ENCODE measurements at regions not wholly inside any gene's neighbourhood (a gene's known extent, or its start where the extent isn't known, plus 50 kb on each side); places are given as distances from the start of the nearest gene placed in this dataset.
"Not testable (repeated sequence)": the region's sequence is repeated elsewhere in the genome, so short reads cannot be mapped to it uniquely, and the experiment has no call there.

DNA sequence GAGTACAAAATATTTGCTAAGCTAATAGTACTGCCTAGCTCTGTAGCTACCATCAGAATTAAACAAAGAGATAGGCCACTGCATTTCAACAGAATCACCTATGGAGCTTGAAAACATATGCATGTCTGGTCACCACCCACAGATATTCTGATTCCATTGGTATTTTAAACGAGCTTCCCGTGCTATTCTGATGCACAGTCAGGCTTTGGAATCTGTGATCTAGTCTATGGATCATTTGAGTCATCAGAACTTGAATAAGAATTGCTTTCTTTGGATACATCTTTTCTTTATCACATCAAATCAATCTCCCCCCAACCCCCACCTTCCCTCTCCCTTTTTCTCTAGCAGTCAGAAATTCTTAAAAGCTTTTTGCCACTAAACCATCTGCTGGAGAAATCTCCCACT is 124.7 kb downstream of the NPIPB5 start:
- Histone ChIP-seq H3K27ac (ENCODE audit: low read depth, low read length) (no peak overlapping the region), H3K36me3 (ENCODE audit: control insufficient read depth in 1 of 2, insufficient read depth in 2 of 2, low read length in 2 of 2) (no peaks in the 10 kb centered on the region), H3K9ac (ENCODE audit: low read depth in 1 of 2, low read length in 2 of 2) (no peak overlapping the region), H3K9me3 (ENCODE audit: control insufficient read depth in 1 of 2, low read length in 2 of 2) (no peaks in the 10 kb centered on the region), H3K4me1 (ENCODE audit: control insufficient read depth in 1 of 2, insufficient read depth in 2 of 2, low read length in 2 of 2) (no peaks in the 10 kb centered on the region), H3K4me3 (ENCODE audit: low read depth in 1 of 2, low read length in 2 of 2) (no peak overlapping the region), H3K27me3 (ENCODE audit: control insufficient read depth in 1 of 2, insufficient read depth in 2 of 2, low read length in 2 of 2) (peaks cover 3 to 16% of the 10 kb centered on the region in 2 donors)

DNA sequence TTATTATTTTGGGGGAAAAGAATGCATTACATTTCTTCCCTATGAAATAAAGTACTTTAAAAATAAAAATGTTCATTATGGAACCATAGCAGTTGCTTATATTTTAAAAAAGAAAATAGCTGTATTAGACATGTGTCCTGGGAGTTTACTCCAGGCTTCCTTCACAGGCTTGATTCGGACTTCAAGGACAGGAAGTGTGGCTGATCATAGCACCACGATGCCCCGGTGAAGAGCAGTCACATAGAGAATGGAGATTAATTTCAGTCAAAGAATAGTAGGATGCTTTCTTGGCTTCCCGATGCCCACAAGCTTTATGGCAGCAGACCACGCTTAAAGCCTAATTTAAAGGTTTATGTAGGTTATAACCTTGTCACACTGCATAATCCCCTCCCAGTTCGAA is 125.1 kb downstream of the NPIPB5 start:
- H3K4me3 ChIP-seq (ENCODE audit: low read depth in 1 of 2, low read length in 2 of 2) = no peak overlapping the region
- no peaks in the 10 kb centered on the region for H3K9me3 ChIP-seq (ENCODE audit: control insufficient read depth in 1 of 2, low read length in 2 of 2)
- H3K4me1 ChIP-seq (ENCODE audit: control insufficient read depth in 1 of 2, insufficient read depth in 2 of 2, low read length in 2 of 2) = no peaks in the 10 kb centered on the region
- H3K27ac ChIP-seq (ENCODE audit: low read depth, low read length) = no peak overlapping the region
- H3K27me3 ChIP-seq (ENCODE audit: control insufficient read depth in 1 of 2, insufficient read depth in 2 of 2, low read length in 2 of 2) = peaks cover 3 to 16% of the 10 kb centered on the region in 2 donors
- H3K36me3 ChIP-seq (ENCODE audit: control insufficient read depth in 1 of 2, insufficient read depth in 2 of 2, low read length in 2 of 2) = no peaks in the 10 kb centered on the region
- no peak overlapping the region for H3K9ac ChIP-seq (ENCODE audit: low read depth in 1 of 2, low read length in 2 of 2)

DNA sequence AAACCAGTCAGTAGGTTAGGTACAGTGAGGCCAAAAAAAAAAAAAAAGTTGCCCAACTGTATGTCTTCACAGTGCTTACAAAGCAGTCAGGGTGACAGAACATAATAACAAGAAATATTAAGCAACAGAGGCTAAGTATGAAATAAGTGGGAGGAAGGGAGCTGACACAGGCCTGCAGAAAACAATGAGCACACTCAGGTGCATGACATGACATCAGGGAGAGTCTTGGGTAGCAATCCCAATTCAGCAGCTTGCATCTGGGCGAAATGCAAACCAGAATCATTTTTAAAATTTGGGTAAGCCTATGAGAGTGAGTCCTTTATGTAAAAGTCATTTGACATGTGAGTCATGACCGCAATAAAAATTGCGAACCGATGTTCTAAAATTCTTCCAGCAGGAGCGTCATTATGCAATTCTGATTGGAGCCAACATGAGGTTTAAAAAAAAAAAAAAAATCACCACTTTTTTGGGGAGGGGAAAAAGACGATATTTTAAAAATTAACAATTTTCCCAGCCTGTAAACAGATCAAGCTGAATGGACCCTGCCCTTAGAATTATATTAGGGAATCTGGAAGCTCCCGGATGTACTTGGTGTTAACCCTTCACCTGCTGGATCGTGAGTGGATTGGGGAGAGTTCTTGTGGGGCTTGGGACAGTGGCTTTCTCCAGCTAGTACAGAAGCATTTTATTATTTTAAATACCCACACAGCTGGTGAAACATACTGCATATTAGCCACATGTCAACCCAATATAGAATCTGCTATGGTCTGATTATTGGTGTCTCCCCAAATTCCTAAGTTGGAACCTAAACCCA is 127.9 kb downstream of the NPIPB5 start:
- Histone ChIP-seq H3K27me3 (ENCODE audit: control insufficient read depth in 1 of 2, insufficient read depth in 2 of 2, low read length in 2 of 2) (peaks cover 11 to 12% of the 10 kb centered on the region in 2 donors), H3K9ac (ENCODE audit: low read depth in 1 of 2, low read length in 2 of 2) (no peak overlapping the region)

DNA sequence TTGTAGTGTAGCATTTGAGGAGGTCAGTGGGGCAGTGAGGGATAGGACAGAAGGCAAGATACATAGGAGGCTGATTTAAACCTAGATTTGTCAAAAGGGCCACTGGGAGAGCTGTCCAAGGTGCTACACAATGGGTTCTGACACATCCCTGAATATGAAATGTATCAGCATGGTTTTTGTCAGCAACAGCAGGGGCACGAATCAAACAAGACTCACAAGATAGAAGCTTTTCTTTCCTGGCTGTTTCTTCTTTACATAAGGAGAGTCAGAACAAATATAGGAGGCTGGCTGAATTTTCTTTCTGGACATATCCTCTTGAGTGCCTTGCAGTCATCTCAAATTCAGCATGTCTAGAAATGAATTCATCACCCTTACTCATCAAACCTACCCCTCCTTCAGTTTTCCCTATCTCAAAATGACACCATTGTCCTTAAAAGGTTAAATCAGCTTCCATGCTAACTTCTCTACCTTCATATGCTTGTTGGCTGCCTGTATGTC is 130.5 kb downstream of the NPIPB5 start:
- Histone ChIP-seq H3K9me3 (ENCODE audit: control insufficient read depth in 1 of 2, low read length in 2 of 2) (no peaks in the 10 kb centered on the region), H3K27ac (ENCODE audit: low read depth, low read length) (no peak overlapping the region), H3K27me3 (ENCODE audit: control insufficient read depth in 1 of 2, insufficient read depth in 2 of 2, low read length in 2 of 2) (peaks cover under 1 to 14% of the 10 kb centered on the region in 2 donors), H3K36me3 (ENCODE audit: control insufficient read depth in 1 of 2, insufficient read depth in 2 of 2, low read length in 2 of 2) (no peaks in the 10 kb centered on the region), H3K4me3 (ENCODE audit: low read depth in 1 of 2, low read length in 2 of 2) (no peak overlapping the region), H3K9ac (ENCODE audit: low read depth in 1 of 2, low read length in 2 of 2) (no peak overlapping the region), H3K4me1 (ENCODE audit: control insufficient read depth in 1 of 2, insufficient read depth in 2 of 2, low read length in 2 of 2) (no peaks in the 10 kb centered on the region)

More for the DNA sequence above, 127.9 kb downstream of the NPIPB5 start:
- no peaks in the 10 kb centered on the region for H3K4me1 ChIP-seq (ENCODE audit: control insufficient read depth in 1 of 2, insufficient read depth in 2 of 2, low read length in 2 of 2)
- H3K27ac ChIP-seq (ENCODE audit: low read depth, low read length) = no peak overlapping the region
- no peaks in the 10 kb centered on the region for H3K9me3 ChIP-seq (ENCODE audit: control insufficient read depth in 1 of 2, low read length in 2 of 2)
- H3K4me3 ChIP-seq (ENCODE audit: low read depth in 1 of 2, low read length in 2 of 2) = no peak overlapping the region
- no peaks in the 10 kb centered on the region for H3K36me3 ChIP-seq (ENCODE audit: control insufficient read depth in 1 of 2, insufficient read depth in 2 of 2, low read length in 2 of 2)

DNA sequence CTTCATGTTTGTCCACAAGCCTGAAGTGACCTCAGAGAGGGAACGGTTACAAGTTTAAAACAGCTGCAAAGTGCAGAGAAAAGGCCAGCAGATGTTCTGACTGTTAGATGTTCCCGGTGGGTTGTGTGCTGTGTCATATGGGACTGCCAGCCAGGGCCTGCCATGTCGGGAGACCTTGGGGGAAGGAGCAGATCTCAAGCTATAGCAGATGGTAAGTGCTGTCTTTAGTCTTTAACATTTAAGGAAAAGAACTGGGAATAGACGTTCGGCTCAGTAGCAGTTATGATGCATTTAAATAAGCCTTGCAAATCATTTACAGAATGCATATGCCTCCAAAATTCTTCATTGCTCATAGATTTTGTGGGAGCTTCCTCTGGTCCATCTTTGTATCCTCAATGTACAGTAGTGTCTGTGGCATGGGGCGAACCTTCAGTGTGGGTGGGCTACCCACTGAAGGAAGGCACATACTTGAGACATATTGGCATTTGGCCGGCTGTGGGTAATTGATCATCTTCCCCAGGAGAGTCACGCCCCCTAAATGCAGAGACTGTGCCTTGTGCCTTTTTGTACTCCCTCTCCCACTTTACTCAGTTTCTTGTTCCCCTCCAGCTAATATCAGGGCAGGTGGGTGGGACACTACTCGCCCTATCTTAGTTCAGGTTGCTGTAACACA is 131.9 kb downstream of the NPIPB5 start:
- no peaks in the 10 kb centered on the region for H3K9me3 ChIP-seq (ENCODE audit: control insufficient read depth in 1 of 2, low read length in 2 of 2)
- no peak overlapping the region for H3K9ac ChIP-seq (ENCODE audit: low read depth in 1 of 2, low read length in 2 of 2)
- no peaks in the 10 kb centered on the region for H3K4me1 ChIP-seq (ENCODE audit: control insufficient read depth in 1 of 2, insufficient read depth in 2 of 2, low read length in 2 of 2)
- peaks cover 6 to 16% of the 10 kb centered on the region in 2 donors for H3K27me3 ChIP-seq (ENCODE audit: control insufficient read depth in 1 of 2, insufficient read depth in 2 of 2, low read length in 2 of 2)
- H3K27ac ChIP-seq (ENCODE audit: low read depth, low read length) = no peak overlapping the region
- H3K36me3 ChIP-seq (ENCODE audit: control insufficient read depth in 1 of 2, insufficient read depth in 2 of 2, low read length in 2 of 2) = no peaks in the 10 kb centered on the region
- H3K4me3 ChIP-seq (ENCODE audit: low read depth in 1 of 2, low read length in 2 of 2) = no peak overlapping the region

DNA sequence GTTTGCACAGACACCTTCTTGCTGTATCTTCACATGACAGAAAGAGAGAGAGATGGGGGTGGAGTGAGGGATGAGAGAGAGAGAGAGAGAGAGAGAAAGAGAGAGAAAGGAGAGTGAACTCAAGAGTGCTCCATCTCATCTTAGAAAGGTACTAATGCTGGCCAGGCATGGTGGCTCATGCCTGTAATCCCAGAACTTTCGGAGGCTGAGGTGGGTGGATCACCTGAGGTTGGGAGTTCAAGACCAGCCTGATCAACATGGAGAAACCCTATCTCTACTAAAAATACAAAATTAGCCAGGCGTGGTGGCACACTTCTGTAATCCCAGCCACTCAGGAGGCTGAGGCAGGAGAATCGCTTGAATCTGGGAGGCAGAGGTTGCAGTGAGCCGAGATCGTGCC is 132.5 kb downstream of the NPIPB5 start:
- H3K27ac ChIP-seq (ENCODE audit: low read depth, low read length); H3K4me1 ChIP-seq (ENCODE audit: control insufficient read depth in 1 of 2, insufficient read depth in 2 of 2, low read length in 2 of 2); H3K9ac ChIP-seq (ENCODE audit: low read depth in 1 of 2, low read length in 2 of 2); H3K4me3 ChIP-seq (ENCODE audit: low read depth in 1 of 2, low read length in 2 of 2); H3K36me3 ChIP-seq (ENCODE audit: control insufficient read depth in 1 of 2, insufficient read depth in 2 of 2, low read length in 2 of 2); H3K9me3 ChIP-seq (ENCODE audit: control insufficient read depth in 1 of 2, low read length in 2 of 2): not testable (repeated sequence)
- H3K27me3 ChIP-seq (ENCODE audit: control insufficient read depth in 1 of 2, insufficient read depth in 2 of 2, low read length in 2 of 2) = peaks cover 6 to 21% of the 10 kb centered on the region in 2 donors

DNA sequence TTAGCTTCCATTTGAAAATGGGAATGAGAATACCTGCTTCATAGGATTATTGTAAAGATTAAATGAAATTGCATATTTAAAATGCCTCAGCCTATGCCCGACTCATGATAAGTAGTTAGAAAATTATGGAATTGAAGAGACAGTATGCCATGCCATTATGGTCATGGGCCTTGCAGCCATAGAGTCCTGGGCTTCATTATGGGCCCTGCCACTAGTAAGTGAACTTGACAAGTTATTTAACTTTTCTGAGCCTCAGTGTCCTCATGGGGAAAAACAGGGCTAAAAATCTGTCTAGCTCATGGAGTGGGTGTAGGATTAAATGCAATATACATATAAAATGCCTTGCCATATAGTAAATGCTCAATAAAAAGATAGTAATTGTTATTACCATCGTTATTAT is 133.2 kb downstream of the NPIPB5 start:
- no peak overlapping the region for H3K27ac ChIP-seq (ENCODE audit: low read depth, low read length)
- H3K9me3 ChIP-seq (ENCODE audit: control insufficient read depth in 1 of 2, low read length in 2 of 2) = no peaks in the 10 kb centered on the region
- no peaks in the 10 kb centered on the region for H3K36me3 ChIP-seq (ENCODE audit: control insufficient read depth in 1 of 2, insufficient read depth in 2 of 2, low read length in 2 of 2)
- no peak overlapping the region for H3K4me3 ChIP-seq (ENCODE audit: low read depth in 1 of 2, low read length in 2 of 2)
- no peak overlapping the region for H3K9ac ChIP-seq (ENCODE audit: low read depth in 1 of 2, low read length in 2 of 2)
- peaks cover 6 to 22% of the 10 kb centered on the region in 2 donors for H3K27me3 ChIP-seq (ENCODE audit: control insufficient read depth in 1 of 2, insufficient read depth in 2 of 2, low read length in 2 of 2)
- no peaks in the 10 kb centered on the region for H3K4me1 ChIP-seq (ENCODE audit: control insufficient read depth in 1 of 2, insufficient read depth in 2 of 2, low read length in 2 of 2)

DNA sequence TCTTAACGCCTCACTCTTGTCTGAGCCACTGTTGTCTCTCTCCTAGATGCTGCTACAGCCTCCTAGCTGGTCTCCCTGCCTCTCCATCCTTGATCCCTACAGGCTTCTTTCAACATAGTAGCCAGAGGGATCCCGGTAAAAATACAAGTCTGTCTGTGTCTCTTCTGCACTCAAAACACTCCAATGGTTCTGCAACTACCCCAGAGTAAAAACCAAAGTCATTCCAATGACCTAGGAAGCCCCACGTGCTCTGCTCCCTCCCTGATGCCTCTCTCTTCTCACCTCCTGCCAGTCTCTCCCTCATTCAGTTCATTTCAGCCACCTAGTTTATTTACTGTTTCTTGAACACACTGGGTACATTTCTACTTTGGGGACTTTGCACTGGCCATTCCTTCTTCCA is 135.2 kb downstream of the NPIPB5 start:
- no peak overlapping the region for H3K4me3 ChIP-seq (ENCODE audit: low read depth in 1 of 2, low read length in 2 of 2)
- H3K27me3 ChIP-seq (ENCODE audit: control insufficient read depth in 1 of 2, insufficient read depth in 2 of 2, low read length in 2 of 2) = peaks cover 6 to 22% of the 10 kb centered on the region in 2 donors
- H3K9me3 ChIP-seq (ENCODE audit: control insufficient read depth in 1 of 2, low read length in 2 of 2) = no peaks in the 10 kb centered on the region
- H3K4me1 ChIP-seq (ENCODE audit: control insufficient read depth in 1 of 2, insufficient read depth in 2 of 2, low read length in 2 of 2) = no peaks in the 10 kb centered on the region
- no peaks in the 10 kb centered on the region for H3K36me3 ChIP-seq (ENCODE audit: control insufficient read depth in 1 of 2, insufficient read depth in 2 of 2, low read length in 2 of 2)
- H3K27ac ChIP-seq (ENCODE audit: low read depth, low read length) = no peak overlapping the region
- H3K9ac ChIP-seq (ENCODE audit: low read depth in 1 of 2, low read length in 2 of 2) = no peak overlapping the region

DNA sequence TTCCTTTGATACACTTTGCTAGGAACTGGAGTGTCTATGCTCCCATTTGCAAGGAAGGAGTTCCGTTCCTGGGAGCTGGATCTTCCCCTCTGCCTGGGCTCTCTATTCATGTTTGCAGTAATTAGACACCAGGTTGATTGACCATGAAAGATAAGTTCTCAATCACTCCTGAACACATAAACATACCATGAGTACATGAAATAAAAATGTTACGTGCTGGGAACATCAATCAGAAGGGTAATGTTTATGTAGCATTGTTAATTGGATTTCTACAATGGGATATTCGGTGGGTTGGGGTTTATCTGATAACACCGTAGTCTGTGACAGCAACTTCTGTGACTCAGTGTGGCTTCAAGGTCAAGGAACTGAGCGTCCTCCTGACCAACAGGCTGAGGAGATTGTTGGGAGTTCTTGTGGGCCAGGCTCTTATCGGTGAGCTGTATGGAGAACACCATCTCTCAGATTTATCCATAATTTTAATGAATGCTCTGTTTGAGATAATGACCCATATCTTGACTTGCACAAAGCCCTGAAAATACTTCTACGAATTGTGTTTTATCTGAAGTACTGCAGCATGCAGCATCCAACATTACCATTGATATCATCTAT is 136.4 kb downstream of the NPIPB5 start:
- H3K36me3 ChIP-seq (ENCODE audit: control insufficient read depth in 1 of 2, insufficient read depth in 2 of 2, low read length in 2 of 2) = no peaks in the 10 kb centered on the region
- peaks cover 9 to 21% of the 10 kb centered on the region in 2 donors for H3K27me3 ChIP-seq (ENCODE audit: control insufficient read depth in 1 of 2, insufficient read depth in 2 of 2, low read length in 2 of 2)
- H3K4me1 ChIP-seq (ENCODE audit: control insufficient read depth in 1 of 2, insufficient read depth in 2 of 2, low read length in 2 of 2) = no peaks in the 10 kb centered on the region
- H3K9me3 ChIP-seq (ENCODE audit: control insufficient read depth in 1 of 2, low read length in 2 of 2) = no peaks in the 10 kb centered on the region
- no peak overlapping the region for H3K27ac ChIP-seq (ENCODE audit: low read depth, low read length)
- no peak overlapping the region for H3K9ac ChIP-seq (ENCODE audit: low read depth in 1 of 2, low read length in 2 of 2)
- no peak overlapping the region for H3K4me3 ChIP-seq (ENCODE audit: low read depth in 1 of 2, low read length in 2 of 2)

DNA sequence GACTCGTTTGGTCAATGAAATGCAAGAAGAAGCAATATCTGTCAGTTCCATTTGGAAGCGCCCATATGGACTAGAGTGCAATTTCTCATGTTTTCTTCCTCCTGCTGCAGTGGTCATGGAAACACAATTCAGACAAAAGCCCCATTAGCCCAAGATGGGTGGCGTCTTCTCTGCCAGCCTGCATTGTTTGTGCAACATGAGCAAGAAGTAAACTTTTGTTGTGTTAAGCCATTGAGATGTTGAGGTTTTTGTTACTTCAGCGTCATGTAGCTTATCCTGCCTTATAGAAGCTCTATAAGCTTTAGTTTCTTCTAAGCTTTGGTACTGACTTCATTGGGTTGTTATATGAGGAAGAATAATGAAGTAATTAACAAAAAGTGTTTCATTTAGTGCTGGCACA is 137.4 kb downstream of the NPIPB5 start:
- Histone ChIP-seq H3K4me3 (ENCODE audit: low read depth in 1 of 2, low read length in 2 of 2) (no peak overlapping the region), H3K27ac (ENCODE audit: low read depth, low read length) (no peak overlapping the region), H3K9ac (ENCODE audit: low read depth in 1 of 2, low read length in 2 of 2) (no peak overlapping the region), H3K9me3 (ENCODE audit: control insufficient read depth in 1 of 2, low read length in 2 of 2) (no peaks in the 10 kb centered on the region), H3K36me3 (ENCODE audit: control insufficient read depth in 1 of 2, insufficient read depth in 2 of 2, low read length in 2 of 2) (no peaks in the 10 kb centered on the region), H3K27me3 (ENCODE audit: control insufficient read depth in 1 of 2, insufficient read depth in 2 of 2, low read length in 2 of 2) (peaks cover 9 to 13% of the 10 kb centered on the region in 2 donors), H3K4me1 (ENCODE audit: control insufficient read depth in 1 of 2, insufficient read depth in 2 of 2, low read length in 2 of 2) (no peaks in the 10 kb centered on the region)

Measured in duodenal mucosa (tissue), 2 donors.